HEK293 (cell line): ENCODE measurements at regions not wholly inside any gene's neighbourhood (a gene's known extent, or its start where the extent isn't known, plus 50 kb on each side); places are given as distances from the start of the nearest gene placed in this dataset.

Source experiments
- CTCF ChIA-PET: fragments of 350-600 bp; formaldehyde crosslinking; extraction: SDS; loops from one replicate; lab custom pipeline; 2021; ENCODE audit warnings: antibody characterized with exemption; lab: Yijun Ruan, JAX
- POLR2A ChIA-PET: fragments of 300-600 bp; formaldehyde crosslinking; extraction: SDS; loops from one replicate; lab custom pipeline; 2020; ENCODE audit warnings: antibody characterized with exemption, inconsistent platforms; lab: Yijun Ruan, JAX
- H3K27ac ChIP-seq: fragments of 200-500 bp; sonication (Bioruptor generic); 2 replicates; pipeline ENCODE4 v1.5.1; 2014; ENCODE audit warnings: low read depth, low read length, control low read depth, inconsistent platforms; ENCODE audit errors: extremely low read depth
- H3K36me3 ChIP-seq, 2 experiments: fragments of 200-500 bp in 1 of 2; sonication (Bioruptor generic) in 1 of 2; 1 replicate in 1 of 2; 2 replicates in 1 of 2; pipeline ENCODE4 v1.5.1; 2014 to 2017; ENCODE audit warnings: inconsistent platforms in 2 of 2, low read length in 2 of 2; ENCODE audit not compliant: control insufficient read depth in 2 of 2, insufficient read depth in 1 of 2
- H3K4me1 ChIP-seq: fragments of 200-500 bp; sonication (Bioruptor generic); 2 replicates; pipeline ENCODE4 v1.5.1; 2014; ENCODE audit warnings: mild to moderate bottlenecking, low read length, inconsistent platforms; ENCODE audit not compliant: control insufficient read depth, insufficient read depth
- H3K4me3 ChIP-seq: 2 replicates; pipeline ENCODE4 v1.5.1; 2011; ENCODE audit warnings: low read depth, mild to moderate bottlenecking, control low read depth, low read length, moderate library complexity
- H3K9me3 ChIP-seq: fragments of 200-500 bp; sonication (Bioruptor generic); 2 replicates; pipeline ENCODE4 v1.5.1; 2014; ENCODE audit warnings: low read depth, low read length, inconsistent platforms; ENCODE audit not compliant: control insufficient read depth, insufficient read depth
- HOXC10 ChIP-seq: sonication (generic); formaldehyde crosslinking; IDR thresholded peaks from 2 replicates; pipeline ENCODE4 v1.8.1; 2023; ENCODE audit warnings: mild to moderate bottlenecking, missing genetic modification reagents
- KLF9 ChIP-seq: fragments of 450-650 bp; formaldehyde crosslinking; IDR thresholded peaks from 2 replicates; pipeline ENCODE4 v1.5.1; 2016; ENCODE audit warnings: missing biosample characterization, missing genetic modification characterization, low read depth
- MEIS1 ChIP-seq: sonication (generic); formaldehyde crosslinking; IDR thresholded peaks from 2 replicates; pipeline ENCODE4 v1.8.1; 2022; ENCODE audit warnings: missing genetic modification reagents, mild to moderate bottlenecking, borderline replicate concordance
- MZF1 ChIP-seq: fragments of 450-650 bp; formaldehyde crosslinking; IDR thresholded peaks from 2 replicates; pipeline ENCODE4 v1.5.1; 2017; ENCODE audit warnings: missing biosample characterization, missing genetic modification characterization, borderline replicate concordance
- SCRT2 ChIP-seq: fragments of 450-650 bp; formaldehyde crosslinking; IDR thresholded peaks from 2 replicates; pipeline ENCODE4 v1.5.1; 2016; ENCODE audit warnings: missing biosample characterization, missing genetic modification characterization
- SP2 ChIP-seq: fragments of 450-650 bp; formaldehyde crosslinking; IDR thresholded peaks from 2 replicates; pipeline ENCODE4 v1.5.1; 2016; ENCODE audit warnings: missing biosample characterization, missing genetic modification characterization
- ZFP69B ChIP-seq: fragments of 450-650 bp; formaldehyde crosslinking; IDR thresholded peaks from 2 replicates; pipeline ENCODE4 v1.5.1; 2016; ENCODE audit warnings: missing biosample characterization, missing genetic modification characterization
- ZNF2 ChIP-seq: fragments of 450-650 bp; formaldehyde crosslinking; IDR thresholded peaks from 2 replicates; pipeline ENCODE4 v1.5.1; 2016; ENCODE audit warnings: missing biosample characterization, missing genetic modification characterization
- ZNF202 ChIP-seq: fragments of 450-650 bp; formaldehyde crosslinking; IDR thresholded peaks from 2 replicates; pipeline ENCODE4 v1.5.1; 2016; ENCODE audit warnings: missing biosample characterization, missing genetic modification characterization, borderline replicate concordance
- ZNF311 ChIP-seq: fragments of 450-650 bp; formaldehyde crosslinking; IDR thresholded peaks from 2 replicates; pipeline ENCODE4 v1.5.1; 2017; ENCODE audit warnings: missing biosample characterization, missing genetic modification characterization, borderline replicate concordance
- ZNF362 ChIP-seq: fragments of 450-650 bp; formaldehyde crosslinking; IDR thresholded peaks from 2 replicates; pipeline ENCODE4 v1.5.1; 2016; ENCODE audit warnings: missing biosample characterization, missing genetic modification characterization
- ZNF366 ChIP-seq: fragments of 450-650 bp; formaldehyde crosslinking; conservative IDR thresholded peaks from 2 replicates; pipeline ENCODE4 v1.5.1; 2016; ENCODE audit warnings: missing biosample characterization, missing genetic modification characterization
- ZNF394 ChIP-seq: fragments of 450-650 bp; formaldehyde crosslinking; IDR thresholded peaks from 2 replicates; pipeline ENCODE4 v1.5.1; 2016; ENCODE audit warnings: missing biosample characterization, missing genetic modification characterization, mild to moderate bottlenecking, moderate library complexity, borderline replicate concordance
- ZNF426 ChIP-seq: fragments of 450-650 bp; formaldehyde crosslinking; IDR thresholded peaks from 2 replicates; pipeline ENCODE4 v1.5.1; 2017; ENCODE audit warnings: missing biosample characterization, missing genetic modification characterization, mild to moderate bottlenecking, inconsistent platforms, moderate library complexity
- ZNF544 ChIP-seq: fragments of 450-650 bp; formaldehyde crosslinking; IDR thresholded peaks from 2 replicates; pipeline ENCODE4 v1.5.0; 2017; ENCODE audit warnings: missing biosample characterization, missing genetic modification characterization
- ZNF560 ChIP-seq: fragments of 450-650 bp; formaldehyde crosslinking; IDR thresholded peaks from 2 replicates; pipeline ENCODE4 v1.5.1; 2017; ENCODE audit warnings: missing biosample characterization, missing genetic modification characterization, borderline replicate concordance
- ZNF580 ChIP-seq: fragments of 450-650 bp; formaldehyde crosslinking; IDR thresholded peaks from 2 replicates; pipeline ENCODE4 v1.5.1; 2016; ENCODE audit warnings: missing biosample characterization, missing genetic modification characterization
- ZNF776 ChIP-seq: fragments of 450-650 bp; formaldehyde crosslinking; IDR thresholded peaks from 2 replicates; pipeline ENCODE4 v1.5.0; 2017; ENCODE audit warnings: missing biosample characterization, missing genetic modification characterization, borderline replicate concordance
- ZNF791 ChIP-seq: fragments of 450-650 bp; formaldehyde crosslinking; IDR thresholded peaks from 2 replicates; pipeline ENCODE4 v1.5.1; 2016; ENCODE audit warnings: missing biosample characterization, missing genetic modification characterization
- TF ChIP-seq, protein P1 (sequence below): fragments of 450-650 bp; formaldehyde crosslinking; IDR thresholded peaks from 2 replicates; pipeline ENCODE4 v1.5.1; 2016; ENCODE audit warnings: missing biosample characterization, missing genetic modification characterization
- TF ChIP-seq, protein P2 (sequence below): sonication (generic); formaldehyde crosslinking; IDR thresholded peaks from 2 replicates; pipeline ENCODE4 v1.8.1; 2022; ENCODE audit warnings: mild to moderate bottlenecking, moderate library complexity, missing genetic modification reagents
- TF ChIP-seq, protein P3 (sequence below): fragments of 450-650 bp; formaldehyde crosslinking; IDR thresholded peaks from 2 replicates; pipeline ENCODE4 v1.5.1; 2016; ENCODE audit warnings: missing biosample characterization, missing genetic modification characterization, low read depth

GRCh38 chr11:34732831-34733230 is 111.9 kb downstream of the EHF start:
- Histone ChIP-seq H3K4me3 (no peak overlapping the region), H3K4me1 (no peaks in the 10 kb centered on the region)
- TF ChIP-seq, protein P1, sequence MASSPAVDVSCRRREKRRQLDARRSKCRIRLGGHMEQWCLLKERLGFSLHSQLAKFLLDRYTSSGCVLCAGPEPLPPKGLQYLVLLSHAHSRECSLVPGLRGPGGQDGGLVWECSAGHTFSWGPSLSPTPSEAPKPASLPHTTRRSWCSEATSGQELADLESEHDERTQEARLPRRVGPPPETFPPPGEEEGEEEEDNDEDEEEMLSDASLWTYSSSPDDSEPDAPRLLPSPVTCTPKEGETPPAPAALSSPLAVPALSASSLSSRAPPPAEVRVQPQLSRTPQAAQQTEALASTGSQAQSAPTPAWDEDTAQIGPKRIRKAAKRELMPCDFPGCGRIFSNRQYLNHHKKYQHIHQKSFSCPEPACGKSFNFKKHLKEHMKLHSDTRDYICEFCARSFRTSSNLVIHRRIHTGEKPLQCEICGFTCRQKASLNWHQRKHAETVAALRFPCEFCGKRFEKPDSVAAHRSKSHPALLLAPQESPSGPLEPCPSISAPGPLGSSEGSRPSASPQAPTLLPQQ (tag by site-specific recombination), result no peak
- no peak for TF ChIP-seq ZNF560 (tag by site-specific recombination)
- no peak for TF ChIP-seq MZF1
- TF ChIP-seq ZNF2 (tag by site-specific recombination), result no peak
- TF ChIP-seq ZNF362 (tag by site-specific recombination), result no peak
- TF ChIP-seq SP2, result no peak
- TF ChIP-seq MEIS1, result no peak
- TF ChIP-seq ZNF366 (tag by site-specific recombination), result no peak
- no peak for TF ChIP-seq ZNF544 (tag by site-specific recombination)
- no peak for TF ChIP-seq ZFP69B
- no peak for TF ChIP-seq ZNF791
- no peak for TF ChIP-seq ZNF202 (tag by site-specific recombination)
- TF ChIP-seq ZNF580 (tag by site-specific recombination), result no peak
- TF ChIP-seq ZNF311, result no peak
- TF ChIP-seq, protein P2, sequence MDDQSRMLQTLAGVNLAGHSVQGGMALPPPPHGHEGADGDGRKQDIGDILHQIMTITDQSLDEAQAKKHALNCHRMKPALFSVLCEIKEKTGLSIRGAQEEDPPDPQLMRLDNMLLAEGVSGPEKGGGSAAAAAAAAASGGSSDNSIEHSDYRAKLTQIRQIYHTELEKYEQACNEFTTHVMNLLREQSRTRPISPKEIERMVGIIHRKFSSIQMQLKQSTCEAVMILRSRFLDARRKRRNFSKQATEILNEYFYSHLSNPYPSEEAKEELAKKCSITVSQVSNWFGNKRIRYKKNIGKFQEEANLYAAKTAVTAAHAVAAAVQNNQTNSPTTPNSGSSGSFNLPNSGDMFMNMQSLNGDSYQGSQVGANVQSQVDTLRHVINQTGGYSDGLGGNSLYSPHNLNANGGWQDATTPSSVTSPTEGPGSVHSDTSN (CRISPR knock-in tag), result no peak
- no peak for TF ChIP-seq KLF9
- TF ChIP-seq ZNF776 (tag by site-specific recombination), result no peak
- TF ChIP-seq, all 188 proteins: peak for 0
- POLR2A ChIA-PET, result no interaction called here
- no peaks in the 10 kb centered on the region for H3K36me3 ChIP-seq
- no peaks in the 10 kb centered on the region for H3K9me3 ChIP-seq
- CTCF ChIA-PET, result interaction anchor here (1.4 kb wide), 1 partner anchor 12 kb away, joined by 4 read pairs; no protein-coding TSS in a partner anchor
- H3K27ac ChIP-seq, result no peak overlapping the region

GRCh38 chr11:34731603-34732002 is 110.7 kb downstream of the EHF start:
- Histone ChIP-seq H3K27ac (no peak overlapping the region), H3K36me3 (no peaks in the 10 kb centered on the region), H3K4me1 (no peaks in the 10 kb centered on the region), H3K9me3 (no peaks in the 10 kb centered on the region), H3K4me3 (no peak overlapping the region)
- TF ChIP-seq ZNF394 (no peak), ZNF426 (tag by site-specific recombination) (no peak), HOXC10 (CRISPR knock-in tag) (no peak), SCRT2 (tag by site-specific recombination) (no peak)
- TF ChIP-seq, protein P3, sequence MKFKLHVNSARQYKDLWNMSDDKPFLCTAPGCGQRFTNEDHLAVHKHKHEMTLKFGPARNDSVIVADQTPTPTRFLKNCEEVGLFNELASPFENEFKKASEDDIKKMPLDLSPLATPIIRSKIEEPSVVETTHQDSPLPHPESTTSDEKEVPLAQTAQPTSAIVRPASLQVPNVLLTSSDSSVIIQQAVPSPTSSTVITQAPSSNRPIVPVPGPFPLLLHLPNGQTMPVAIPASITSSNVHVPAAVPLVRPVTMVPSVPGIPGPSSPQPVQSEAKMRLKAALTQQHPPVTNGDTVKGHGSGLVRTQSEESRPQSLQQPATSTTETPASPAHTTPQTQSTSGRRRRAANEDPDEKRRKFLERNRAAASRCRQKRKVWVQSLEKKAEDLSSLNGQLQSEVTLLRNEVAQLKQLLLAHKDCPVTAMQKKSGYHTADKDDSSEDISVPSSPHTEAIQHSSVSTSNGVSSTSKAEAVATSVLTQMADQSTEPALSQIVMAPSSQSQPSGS (tag by site-specific recombination), result no peak
- CTCF ChIA-PET, result no interaction called here
- POLR2A ChIA-PET, result no interaction called here
